ENCODE measurements at regions not wholly inside any gene's neighbourhood (a gene's known extent, or its start where the extent isn't known, plus 50 kb on each side); places are given as distances from the start of the nearest gene placed in this dataset.

GRCh38 chrX:6924443-6925077, 223.0 kb upstream of the STS start:
- DNase-seq (ENCODE audit: low read depth, low spot score) (no peak), FAIRE-seq (no peak)
- H4K20me1 ChIP-seq (ENCODE audit: control insufficient read depth, extremely low read depth, insufficient read depth, low read length), result no peaks in the 10 kb centered on the region
- H3K9ac ChIP-seq (ENCODE audit: control insufficient read depth, extremely low read depth, insufficient read depth, low read length), result no peak overlapping the region
- H3K4me2 ChIP-seq (ENCODE audit: control insufficient read depth, extremely low read depth, insufficient read depth, low read depth, low read length), result no peak overlapping the region
- H3K79me2 ChIP-seq (ENCODE audit: control insufficient read depth, insufficient read depth, low read length), result no peaks in the 10 kb centered on the region
- no peak overlapping the region for H3K27ac ChIP-seq (ENCODE audit: control insufficient read depth, insufficient read depth, low read length)
- no peak overlapping the region for H3K4me3 ChIP-seq (ENCODE audit: control insufficient read depth in 2 of 3, extremely low read depth in 1 of 3, insufficient read depth in 2 of 3, low read depth in 1 of 3, low read length in 3 of 3)
- no peak for TF ChIP-seq EZH2 (IDR thresholded peaks at IDR 0.05; ENCODE audit: low read length)
- TF ChIP-seq CTCF (optimal IDR thresholded peaks at IDR 0.05 in 1 of 3, IDR thresholded peaks at IDR 0.05 in 1 of 3, conservative IDR thresholded peaks at IDR 0.05 in 1 of 3; ENCODE audit: extremely low read depth in 1 of 3, insufficient read depth in 2 of 3, low read length in 3 of 3), result no peak
- no peaks in the 10 kb centered on the region for H3K9me1 ChIP-seq (ENCODE audit: control insufficient read depth, extremely low read depth, insufficient read depth, low read length)
- H3K36me3 ChIP-seq (ENCODE audit: control insufficient read depth in 2 of 2, extremely low read depth in 1 of 2, insufficient read depth in 2 of 2, low read length in 2 of 2), result no peaks in the 10 kb centered on the region
- H3K27me3 ChIP-seq (ENCODE audit: control insufficient read depth, extremely low read depth, insufficient read depth, low read length), result no peaks in the 10 kb centered on the region
- no peak overlapping the region for H2AFZ ChIP-seq (ENCODE audit: control insufficient read depth, low read length)
- dilution Hi-C loops (cut with MboI; ENCODE audit: extremely low pct_ligation_motif_present, low sequenced_read_pairs), result no loop called here
- H3K9me3 ChIP-seq (ENCODE audit: control insufficient read depth, low read depth, low read length), result no peaks in the 10 kb centered on the region
- H3K4me1 ChIP-seq (ENCODE audit: control insufficient read depth, extremely low read depth, insufficient read depth, low read length), result no peaks in the 10 kb centered on the region

- Histone ChIP-seq H3K9ac (ENCODE audit: control insufficient read depth, extremely low read depth, insufficient read depth, low read length) (no peak overlapping the region), H4K20me1 (ENCODE audit: control insufficient read depth, extremely low read depth, insufficient read depth, low read length) (no peaks in the 10 kb centered on the region), H3K27ac (ENCODE audit: control insufficient read depth, insufficient read depth, low read length) (no peak overlapping the region), H3K4me3 (ENCODE audit: control insufficient read depth in 2 of 3, extremely low read depth in 1 of 3, insufficient read depth in 2 of 3, low read depth in 1 of 3, low read length in 3 of 3) (no peak overlapping the region), H3K9me3 (ENCODE audit: control insufficient read depth, low read depth, low read length) (no peaks in the 10 kb centered on the region), H3K4me1 (ENCODE audit: control insufficient read depth, extremely low read depth, insufficient read depth, low read length) (no peaks in the 10 kb centered on the region), H3K36me3 (ENCODE audit: control insufficient read depth in 2 of 2, extremely low read depth in 1 of 2, insufficient read depth in 2 of 2, low read length in 2 of 2) (no peaks in the 10 kb centered on the region), H3K79me2 (ENCODE audit: control insufficient read depth, insufficient read depth, low read length) (no peaks in the 10 kb centered on the region), H2AFZ (ENCODE audit: control insufficient read depth, low read length) (no peak overlapping the region), H3K27me3 (ENCODE audit: control insufficient read depth, extremely low read depth, insufficient read depth, low read length) (no peaks in the 10 kb centered on the region), H3K9me1 (ENCODE audit: control insufficient read depth, extremely low read depth, insufficient read depth, low read length) (no peaks in the 10 kb centered on the region), H3K4me2 (ENCODE audit: control insufficient read depth, extremely low read depth, insufficient read depth, low read depth, low read length) (no peak overlapping the region)
- TF ChIP-seq CTCF (optimal IDR thresholded peaks at IDR 0.05 in 1 of 3, IDR thresholded peaks at IDR 0.05 in 1 of 3, conservative IDR thresholded peaks at IDR 0.05 in 1 of 3; ENCODE audit: extremely low read depth in 1 of 3, insufficient read depth in 2 of 3, low read length in 3 of 3) (no peak), EZH2 (IDR thresholded peaks at IDR 0.05; ENCODE audit: low read length) (no peak)
- DNase-seq (ENCODE audit: low read depth, low spot score) (no peak), FAIRE-seq (no peak)
- dilution Hi-C loops (cut with MboI; ENCODE audit: extremely low pct_ligation_motif_present, low sequenced_read_pairs), result no loop called here
Measured at GRCh38 chrX:6917666-6918065, 229.8 kb upstream of the STS start.

All from keratinocyte (primary cell).